GM21381 (cell line): ENCODE measurements at regions not wholly inside any gene's neighbourhood (a gene's known extent, or its start where the extent isn't known, plus 50 kb on each side); places are given as distances from the start of the nearest gene placed in this dataset.

Experiments used
- ATAC-seq: cut with Tn5 transposase; IDR thresholded peaks from one replicate; pipeline ENCODE4 v1.9.1; 2021; ENCODE audit warnings: mild to moderate bottlenecking, moderate library complexity; ENCODE audit not compliant: unreplicated experiment

- ATAC-seq = no peak
Measured at GRCh38 chr2:221710744-221711143, 138.6 kb upstream of the EPHA4 start.

GRCh38 chr2:221708902-221709301 lies 136.8 kb upstream of the EPHA4 start:
- no peak for ATAC-seq

GRCh38 chr2:221705185-221705877 lies 133.2 kb upstream of the EPHA4 start:
- no peak for ATAC-seq

- ATAC-seq = no peak
Measured at GRCh38 chr2:221704442-221704841, 132.3 kb upstream of the EPHA4 start.

GRCh38 chr2:221693365-221693764 lies 121.3 kb upstream of the EPHA4 start:
- ATAC-seq = no peak

GRCh38 chr2:221691571-221691970 lies 119.5 kb upstream of the EPHA4 start:
- ATAC-seq = no peak

GRCh38 chr2:221689140-221689539 lies 117.0 kb upstream of the EPHA4 start:
- ATAC-seq = no peak

GRCh38 chr2:221680548-221680947 lies 108.4 kb upstream of the EPHA4 start:
- no peak for ATAC-seq

GRCh38 chr2:221677688-221678087 lies 105.6 kb upstream of the EPHA4 start:
- no peak for ATAC-seq

- ATAC-seq = no peak
Measured at GRCh38 chr2:221676566-221677172, 104.6 kb upstream of the EPHA4 start.

- ATAC-seq = no peak
Measured at GRCh38 chr2:221675201-221675908, 103.3 kb upstream of the EPHA4 start.

- no peak for ATAC-seq
Measured at GRCh38 chr2:221674446-221674845, 102.3 kb upstream of the EPHA4 start.

GRCh38 chr2:221673248-221673647 lies 101.1 kb upstream of the EPHA4 start:
- ATAC-seq = no peak

GRCh38 chr2:221671515-221671914 lies 99.4 kb upstream of the EPHA4 start:
- no peak for ATAC-seq

GRCh38 chr2:221662689-221663391 lies 90.7 kb upstream of the EPHA4 start:
- ATAC-seq = no peak

- ATAC-seq = no peak
Measured at GRCh38 chr2:221657806-221658205, 85.7 kb upstream of the EPHA4 start.

- no peak for ATAC-seq
Measured at GRCh38 chr2:221655300-221655699, 83.2 kb upstream of the EPHA4 start.

GRCh38 chr2:221653182-221653581 lies 81.1 kb upstream of the EPHA4 start:
- ATAC-seq = no peak

- no peak for ATAC-seq
Measured at GRCh38 chr2:221649051-221649775, 77.1 kb upstream of the EPHA4 start.

GRCh38 chr2:221642447-221642846 lies 70.3 kb upstream of the EPHA4 start:
- no peak for ATAC-seq
